ENCODE measurements at regions not wholly inside any gene's neighbourhood (a gene's known extent, or its start where the extent isn't known, plus 50 kb on each side); places are given as distances from the start of the nearest gene placed in this dataset.

GRCh38 chr1:163799190-163799805 lies 477.5 kb downstream of the NUF2 start:
- Histone ChIP-seq H3K27ac (replicated peaks in 1 of 4) (no peak overlapping the region), H3K27me3 (no peaks in the 10 kb centered on the region), H3K4me1 (no peaks in the 10 kb centered on the region), H3K36me3 (no peaks in the 10 kb centered on the region), H3K4me3 (no peak overlapping the region), H3K9me3 (no peaks in the 10 kb centered on the region)
- no peak for DNase-seq (ENCODE audit: extremely low spot score)
- TF ChIP-seq POLR2A (IDR thresholded peaks at IDR 0.05; ENCODE audit: low read depth) = no peak
- no peak for TF ChIP-seq EP300 (IDR thresholded peaks at IDR 0.05)
- no peak for TF ChIP-seq POLR2AphosphoS5 (IDR thresholded peaks at IDR 0.05)
- TF ChIP-seq, protein P1, sequence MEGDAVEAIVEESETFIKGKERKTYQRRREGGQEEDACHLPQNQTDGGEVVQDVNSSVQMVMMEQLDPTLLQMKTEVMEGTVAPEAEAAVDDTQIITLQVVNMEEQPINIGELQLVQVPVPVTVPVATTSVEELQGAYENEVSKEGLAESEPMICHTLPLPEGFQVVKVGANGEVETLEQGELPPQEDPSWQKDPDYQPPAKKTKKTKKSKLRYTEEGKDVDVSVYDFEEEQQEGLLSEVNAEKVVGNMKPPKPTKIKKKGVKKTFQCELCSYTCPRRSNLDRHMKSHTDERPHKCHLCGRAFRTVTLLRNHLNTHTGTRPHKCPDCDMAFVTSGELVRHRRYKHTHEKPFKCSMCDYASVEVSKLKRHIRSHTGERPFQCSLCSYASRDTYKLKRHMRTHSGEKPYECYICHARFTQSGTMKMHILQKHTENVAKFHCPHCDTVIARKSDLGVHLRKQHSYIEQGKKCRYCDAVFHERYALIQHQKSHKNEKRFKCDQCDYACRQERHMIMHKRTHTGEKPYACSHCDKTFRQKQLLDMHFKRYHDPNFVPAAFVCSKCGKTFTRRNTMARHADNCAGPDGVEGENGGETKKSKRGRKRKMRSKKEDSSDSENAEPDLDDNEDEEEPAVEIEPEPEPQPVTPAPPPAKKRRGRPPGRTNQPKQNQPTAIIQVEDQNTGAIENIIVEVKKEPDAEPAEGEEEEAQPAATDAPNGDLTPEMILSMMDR (IDR thresholded peaks at IDR 0.05) = no peak
- WGBS = 85% methylated on average over 6 of the region's 6 CpGs
- intact Hi-C loops (cut with DNase I) = no loop called here

- Histone ChIP-seq H3K27ac (replicated peaks in 1 of 4) (no peak overlapping the region), H3K4me1 (no peaks in the 10 kb centered on the region), H3K36me3 (no peaks in the 10 kb centered on the region), H3K4me3 (no peak overlapping the region), H3K9me3 (peaks cover 0 to under 1% (median 0%) of the 10 kb centered on the region in 4 donors), H3K27me3 (no peaks in the 10 kb centered on the region)
- TF ChIP-seq EP300 (IDR thresholded peaks at IDR 0.05) (no peak), POLR2AphosphoS5 (IDR thresholded peaks at IDR 0.05) (no peak), POLR2A (IDR thresholded peaks at IDR 0.05; ENCODE audit: low read depth) (no peak)
- TF ChIP-seq, protein P1 (IDR thresholded peaks at IDR 0.05) = no peak
- intact Hi-C loops (cut with DNase I) = no loop called here
- DNase-seq (ENCODE audit: extremely low spot score) = no peak
- 77% methylated on average over 3 of the region's 3 CpGs for WGBS
Observed at GRCh38 chr1:163807331-163808049, 485.7 kb downstream of the NUF2 start.

GRCh38 chr1:163813251-163813650 lies 491.5 kb downstream of the NUF2 start:
- Histone ChIP-seq H3K36me3 (no peaks in the 10 kb centered on the region), H3K27me3 (no peaks in the 10 kb centered on the region), H3K27ac (replicated peaks in 1 of 4) (no peak overlapping the region), H3K9me3 (peaks cover 0 to 4% (median 0%) of the 10 kb centered on the region in 4 donors), H3K4me1 (no peaks in the 10 kb centered on the region), H3K4me3 (no peak overlapping the region)
- DNase-seq (ENCODE audit: extremely low spot score) = no peak
- intact Hi-C loops (cut with DNase I) = no loop called here
- TF ChIP-seq POLR2AphosphoS5 (IDR thresholded peaks at IDR 0.05) (no peak), POLR2A (IDR thresholded peaks at IDR 0.05; ENCODE audit: low read depth) (no peak), EP300 (IDR thresholded peaks at IDR 0.05) (no peak)
- TF ChIP-seq, protein P1 (IDR thresholded peaks at IDR 0.05) = no peak
- 78% methylated on average over 2 of the region's 2 CpGs for WGBS

DNA sequence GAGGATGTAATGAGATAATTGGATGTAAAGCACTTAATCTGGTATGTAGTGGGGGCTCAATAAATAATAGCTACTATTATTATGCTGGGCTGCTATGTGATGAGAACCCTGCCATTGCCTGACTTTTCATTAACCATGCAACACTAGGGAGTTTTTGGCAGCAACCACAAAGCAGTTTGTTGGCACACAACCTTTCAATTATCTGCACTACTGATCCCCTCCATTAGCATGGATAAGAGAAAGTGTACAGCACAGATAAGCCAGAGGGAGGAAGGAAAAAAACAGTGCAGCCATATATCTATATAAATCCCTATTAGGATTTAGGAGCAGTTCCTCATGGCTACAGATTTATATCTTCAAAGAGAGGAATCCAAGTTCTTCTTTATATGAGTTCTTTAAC lies 498.5 kb downstream of the NUF2 start:
- Histone ChIP-seq H3K4me1 (no peaks in the 10 kb centered on the region), H3K4me3 (no peak overlapping the region), H3K36me3 (no peaks in the 10 kb centered on the region), H3K27ac (replicated peaks in 1 of 4) (no peak overlapping the region), H3K27me3 (no peaks in the 10 kb centered on the region), H3K9me3 (no peaks in the 10 kb centered on the region)
- intact Hi-C loops (cut with DNase I) = no loop called here
- no peak for DNase-seq (ENCODE audit: extremely low spot score)
- no peak for TF ChIP-seq POLR2A (IDR thresholded peaks at IDR 0.05; ENCODE audit: low read depth)
- no peak for TF ChIP-seq EP300 (IDR thresholded peaks at IDR 0.05)
- TF ChIP-seq POLR2AphosphoS5 (IDR thresholded peaks at IDR 0.05) = no peak
- TF ChIP-seq, protein P1 (IDR thresholded peaks at IDR 0.05) = no peak
